CD8-positive, alpha-beta memory T cell (primary cell): ENCODE measurements at regions not wholly inside any gene's neighbourhood (a gene's known extent, or its start where the extent isn't known, plus 50 kb on each side); places are given as distances from the start of the nearest gene placed in this dataset.
"Not testable (repeated sequence)": the region's sequence is repeated elsewhere in the genome, so short reads cannot be mapped to it uniquely, and the experiment has no call there.

Source experiments
- CTCF ChIA-PET: fragments of 350-600 bp; sonication (Branson Sonifier 250); formaldehyde crosslinking; loops from one replicate; lab custom pipeline; 2021; ENCODE audit warnings: antibody characterized with exemption; lab: Charles Lee
- POLR2A ChIA-PET: fragments of 350-600 bp; sonication (Branson Sonifier 250); formaldehyde crosslinking; loops from one replicate; lab custom pipeline; 2021; ENCODE audit warnings: antibody characterized with exemption; lab: Charles Lee
- DNase-seq, 5 donors: peaks; one replicate each; pipeline versions ENCODE4 v3.0.0 to v3.0.0-alpha.2; 2020 to 2022; ENCODE audit warnings: mixed read lengths in 1 of 5
- H3K27ac ChIP-seq: one replicate; pipeline ENCODE4 v1.7.0; 2013; ENCODE audit warnings: low read depth, mild to moderate bottlenecking, low read length, moderate library complexity
- H3K27me3 ChIP-seq: 2 replicates; pipeline ENCODE4 v1.7.0; 2013; ENCODE audit warnings: low read length, mild to moderate bottlenecking; ENCODE audit not compliant: insufficient read depth, poor library complexity, severe bottlenecking
- H3K36me3 ChIP-seq: 2 replicates; pipeline ENCODE4 v1.7.0; 2013; ENCODE audit warnings: mild to moderate bottlenecking, low read length, moderate library complexity; ENCODE audit not compliant: insufficient read depth
- H3K4me1 ChIP-seq: 2 replicates; pipeline ENCODE4 v1.7.0; 2013; ENCODE audit warnings: mild to moderate bottlenecking, low read length, moderate library complexity; ENCODE audit not compliant: insufficient read depth
- H3K4me3 ChIP-seq: 2 replicates; pipeline ENCODE4 v1.7.0; 2013; ENCODE audit warnings: mild to moderate bottlenecking, low read length
- H3K9me3 ChIP-seq: 2 replicates; pipeline ENCODE4 v1.7.0; 2013; ENCODE audit warnings: mild to moderate bottlenecking, low read length
- H3K27ac Mint-ChIP-seq, 8 donors: one replicate each; pipeline ENCODE4 v1.8.0; 2020 to 2021; ENCODE audit warnings: mixed read lengths in 8 of 8, mild to moderate bottlenecking in 6 of 8, inconsistent platforms in 3 of 8, moderate library complexity in 3 of 8
- H3K27me3 Mint-ChIP-seq, 2 donors: one replicate each; pipeline ENCODE4 v1.8.0; 2020 to 2021; ENCODE audit warnings: mixed read lengths in 2 of 2, mild to moderate bottlenecking in 1 of 2, moderate library complexity in 1 of 2
- H3K36me3 Mint-ChIP-seq, 3 donors: one replicate each; pipeline ENCODE4 v1.8.0; 2020 to 2021; ENCODE audit warnings: mixed read lengths in 3 of 3, inconsistent platforms in 1 of 3, mild to moderate bottlenecking in 1 of 3
- H3K4me1 Mint-ChIP-seq, 3 donors: one replicate each; pipeline ENCODE4 v1.8.0; 2020 to 2021; ENCODE audit warnings: mixed read lengths in 3 of 3, inconsistent platforms in 1 of 3, mild to moderate bottlenecking in 1 of 3
- H3K4me3 Mint-ChIP-seq, 7 donors: one replicate each; pipeline ENCODE4 v1.8.0; 2020 to 2021; ENCODE audit warnings: mixed read lengths in 7 of 7, mild to moderate bottlenecking in 6 of 7, moderate library complexity in 4 of 7, inconsistent platforms in 2 of 7
- H3K9me3 Mint-ChIP-seq, 5 donors: one replicate each; pipeline ENCODE4 v1.8.0; 2020 to 2022; ENCODE audit warnings: mixed read lengths in 5 of 5, mild to moderate bottlenecking in 3 of 5, moderate library complexity in 2 of 5, inconsistent platforms in 1 of 5

DNA sequence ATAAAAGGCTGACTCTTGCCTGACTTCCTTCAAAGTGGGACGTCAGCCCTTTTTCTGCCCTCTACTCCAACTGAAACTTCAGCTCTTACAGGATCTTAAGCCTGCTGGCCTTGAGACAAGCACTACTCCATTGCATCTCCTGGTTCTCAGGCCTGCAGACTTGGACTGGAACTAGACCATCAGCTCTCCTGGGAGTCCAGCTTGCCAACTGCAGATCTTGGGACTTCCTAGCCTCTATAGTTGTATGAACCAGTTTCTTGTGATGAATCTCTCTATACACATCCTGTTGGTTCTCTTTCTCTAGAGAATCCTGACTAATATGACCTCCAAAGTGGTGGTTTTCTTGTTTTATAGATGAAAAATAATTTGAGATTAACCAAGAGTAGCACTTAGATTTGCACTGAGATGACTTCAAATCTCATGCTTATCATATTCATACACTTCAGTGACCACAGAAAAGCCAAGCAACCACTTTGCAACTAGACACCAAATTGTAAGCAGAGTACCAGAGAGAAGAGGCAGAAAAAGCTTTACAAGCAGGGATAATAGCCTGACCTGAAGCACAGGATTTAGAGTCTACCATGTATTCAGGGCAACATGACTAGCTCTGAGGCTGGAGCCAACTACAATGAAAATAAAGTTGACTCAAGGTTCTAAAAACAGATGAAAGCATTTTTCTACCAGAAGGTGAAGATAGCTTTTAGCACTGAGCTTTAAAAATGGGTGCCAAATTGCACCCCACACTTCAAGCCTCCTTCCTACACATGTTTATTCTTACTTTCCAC lies 661.3 kb upstream of the USP24 start:
- H3K36me3 ChIP-seq, result no peaks in the 10 kb centered on the region
- no peak for DNase-seq
- no peaks in the 10 kb centered on the region for H3K27me3 ChIP-seq
- Mint-ChIP-seq H3K9me3 (peaks cover 0 to 2% (median 0%) of the 10 kb centered on the region in 5 donors), H3K36me3 (no peaks in the 10 kb centered on the region), H3K4me1 (no peaks in the 10 kb centered on the region), H3K27me3 (peaks cover 0 to 5% of the 10 kb centered on the region in 2 donors), H3K27ac (no peak overlapping the region), H3K4me3 (no peak overlapping the region)
- no peaks in the 10 kb centered on the region for H3K9me3 ChIP-seq
- no peaks in the 10 kb centered on the region for H3K4me1 ChIP-seq
- CTCF ChIA-PET, result no interaction called here
- no peak overlapping the region for H3K27ac ChIP-seq
- no peak overlapping the region for H3K4me3 ChIP-seq
- POLR2A ChIA-PET, result no interaction called here

DNA sequence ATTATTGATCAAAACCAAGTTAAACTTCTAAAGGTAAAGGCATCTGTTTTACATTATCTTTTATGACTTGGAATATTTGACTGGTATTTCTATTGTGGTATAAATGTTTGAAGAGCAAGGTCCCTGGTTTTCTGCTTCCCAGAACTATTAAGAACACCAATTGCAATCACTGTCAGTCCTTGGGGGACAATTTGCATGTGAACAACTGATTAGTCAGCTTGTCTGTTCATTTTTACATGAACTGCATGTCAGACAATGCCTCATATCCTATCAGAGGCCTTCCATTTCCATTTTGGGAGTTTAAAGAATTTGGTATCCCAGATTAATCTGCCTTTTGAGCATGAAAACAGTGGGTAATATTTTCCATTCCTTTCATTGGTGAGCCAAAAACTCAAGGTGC lies 654.9 kb upstream of the USP24 start:
- Histone ChIP-seq H3K27me3 (no peaks in the 10 kb centered on the region), H3K4me1 (no peaks in the 10 kb centered on the region), H3K27ac (no peak overlapping the region), H3K9me3 (no peaks in the 10 kb centered on the region), H3K4me3 (no peak overlapping the region), H3K36me3 (no peaks in the 10 kb centered on the region)
- no peak for DNase-seq
- Mint-ChIP-seq H3K27ac (no peak overlapping the region), H3K27me3 (no peaks in the 10 kb centered on the region), H3K4me3 (no peak overlapping the region), H3K9me3 (peaks cover 0 to 2% (median 0%) of the 10 kb centered on the region in 5 donors), H3K4me1 (no peaks in the 10 kb centered on the region), H3K36me3 (no peaks in the 10 kb centered on the region)
- ChIA-PET POLR2A (no interaction called here), CTCF (no interaction called here)

DNA sequence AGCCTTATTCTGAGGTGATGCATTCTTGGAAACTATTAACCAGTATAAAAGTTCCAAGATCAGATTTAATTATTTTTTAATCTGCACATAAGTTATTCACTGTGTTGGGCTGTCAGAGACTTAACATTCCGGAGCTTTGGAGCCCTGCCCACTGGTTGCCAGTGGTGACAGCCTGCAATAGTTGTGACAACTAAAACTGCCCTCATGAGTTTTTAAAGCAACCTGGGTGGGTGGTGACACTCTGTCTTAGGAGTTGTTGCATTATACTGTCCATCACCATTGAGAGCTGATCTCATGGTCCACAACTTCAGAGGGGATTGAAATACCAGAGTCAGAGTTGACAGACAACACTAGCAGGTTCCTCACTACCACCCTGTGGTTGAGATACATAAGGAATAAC lies 653.9 kb upstream of the USP24 start:
- Histone ChIP-seq H3K9me3 (no peaks in the 10 kb centered on the region), H3K36me3 (no peaks in the 10 kb centered on the region), H3K27ac (no peak overlapping the region), H3K4me3 (no peak overlapping the region), H3K27me3 (no peaks in the 10 kb centered on the region), H3K4me1 (no peaks in the 10 kb centered on the region)
- Mint-ChIP-seq H3K4me3 (no peak overlapping the region), H3K27ac (no peak overlapping the region), H3K4me1 (no peaks in the 10 kb centered on the region), H3K27me3 (no peaks in the 10 kb centered on the region), H3K9me3 (peaks cover 0 to 2% (median 0%) of the 10 kb centered on the region in 5 donors), H3K36me3 (no peaks in the 10 kb centered on the region)
- POLR2A ChIA-PET, result no interaction called here
- DNase-seq, result no peak
- CTCF ChIA-PET, result no interaction called here

DNA sequence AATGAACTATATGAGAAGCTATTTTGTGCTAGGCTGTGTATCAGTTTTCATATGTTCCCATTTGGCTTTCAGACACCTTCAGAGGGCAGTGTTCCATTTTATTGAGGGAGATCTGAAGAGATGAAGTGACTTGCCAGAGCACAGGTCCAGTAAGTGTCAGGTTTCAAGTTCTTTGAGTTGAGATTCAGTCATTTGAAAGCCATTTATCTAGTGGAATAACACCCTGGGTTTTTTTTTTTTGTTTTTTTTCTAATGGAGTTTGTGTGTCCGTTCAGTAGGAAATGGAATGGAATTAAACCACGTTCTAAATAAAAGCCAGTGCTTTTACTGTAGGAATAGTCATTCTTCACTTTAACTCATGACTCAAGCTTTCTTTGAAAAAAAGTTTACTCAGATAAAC lies 652.9 kb upstream of the USP24 start:
- H3K4me3 ChIP-seq, result no peak overlapping the region
- H3K27me3 ChIP-seq, result no peaks in the 10 kb centered on the region
- no peak for DNase-seq
- no peak overlapping the region for H3K4me3 Mint-ChIP-seq
- no peaks in the 10 kb centered on the region for H3K36me3 Mint-ChIP-seq
- no peaks in the 10 kb centered on the region for H3K9me3 ChIP-seq
- no peak overlapping the region for H3K27ac ChIP-seq
- no peak overlapping the region for H3K27ac Mint-ChIP-seq
- H3K27me3 Mint-ChIP-seq, result no peaks in the 10 kb centered on the region
- CTCF ChIA-PET, result no interaction called here
- POLR2A ChIA-PET, result no interaction called here
- no peaks in the 10 kb centered on the region for H3K36me3 ChIP-seq
- peaks cover 0 to 2% (median 0%) of the 10 kb centered on the region in 5 donors for H3K9me3 Mint-ChIP-seq
- no peaks in the 10 kb centered on the region for H3K4me1 Mint-ChIP-seq
- H3K4me1 ChIP-seq, result no peaks in the 10 kb centered on the region

DNA sequence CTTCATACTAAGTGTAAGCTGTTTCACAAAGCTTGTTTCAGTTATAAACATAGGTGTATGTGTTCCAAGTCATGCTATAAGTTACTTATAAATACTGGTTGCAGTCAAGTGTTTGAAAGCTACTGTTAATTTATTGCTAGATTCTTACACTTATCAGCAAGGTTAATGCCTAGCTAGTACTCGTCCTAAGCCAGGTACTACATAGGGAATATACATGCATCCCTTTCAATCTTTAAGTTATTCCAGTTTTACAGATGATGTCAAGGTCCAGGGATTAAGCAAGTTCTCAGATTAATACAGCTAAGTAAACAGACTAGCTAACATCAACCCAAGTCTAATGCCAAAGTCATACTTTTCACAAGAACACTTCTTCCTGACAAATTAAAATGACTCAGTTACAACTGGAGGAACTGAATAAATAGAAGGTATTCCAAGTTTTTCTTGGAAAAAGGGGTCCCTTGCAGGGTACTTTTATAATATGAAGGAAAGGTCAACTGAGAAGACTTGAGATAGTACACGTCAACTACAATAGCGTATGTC lies 652.2 kb upstream of the USP24 start:
- H3K27ac ChIP-seq, result no peak overlapping the region
- H3K4me3 ChIP-seq, result no peak overlapping the region
- no peaks in the 10 kb centered on the region for H3K27me3 ChIP-seq
- DNase-seq, result no peak
- Mint-ChIP-seq H3K36me3 (no peaks in the 10 kb centered on the region), H3K4me1 (no peaks in the 10 kb centered on the region), H3K4me3 (no peak overlapping the region), H3K27me3 (no peaks in the 10 kb centered on the region), H3K9me3 (peaks cover 0 to 2% (median 0%) of the 10 kb centered on the region in 5 donors), H3K27ac (no peak overlapping the region)
- H3K36me3 ChIP-seq, result no peaks in the 10 kb centered on the region
- POLR2A ChIA-PET, result no interaction called here
- H3K4me1 ChIP-seq, result no peaks in the 10 kb centered on the region
- no peaks in the 10 kb centered on the region for H3K9me3 ChIP-seq
- CTCF ChIA-PET, result no interaction called here

DNA sequence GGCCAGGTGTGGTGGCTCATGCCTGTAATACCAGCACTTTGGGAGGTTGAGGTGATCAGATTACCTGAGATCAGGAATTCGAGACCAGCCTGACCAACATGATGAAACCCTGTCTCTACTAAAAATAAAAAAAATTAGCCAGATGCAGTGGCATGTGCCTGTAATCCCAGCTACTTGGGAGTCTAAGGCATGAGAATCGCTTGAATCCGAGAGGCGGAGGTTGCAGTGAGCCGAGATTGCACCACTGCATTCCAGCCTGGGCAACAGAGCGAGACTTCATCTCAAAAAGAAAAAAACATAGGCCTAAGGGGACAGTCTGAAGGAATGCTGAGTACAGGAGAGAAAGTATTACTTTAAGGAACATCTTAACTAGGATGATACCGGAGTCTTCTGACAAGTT lies 650.6 kb upstream of the USP24 start:
- H3K27me3 Mint-ChIP-seq, H3K36me3 Mint-ChIP-seq, H3K27ac ChIP-seq, H3K27me3 ChIP-seq, H3K9me3 Mint-ChIP-seq, H3K9me3 ChIP-seq, H3K4me1 ChIP-seq, H3K4me3 Mint-ChIP-seq, H3K4me1 Mint-ChIP-seq, H3K36me3 ChIP-seq, CTCF ChIA-PET, DNase-seq, POLR2A ChIA-PET, H3K4me3 ChIP-seq, H3K27ac Mint-ChIP-seq: not testable (repeated sequence)

DNA sequence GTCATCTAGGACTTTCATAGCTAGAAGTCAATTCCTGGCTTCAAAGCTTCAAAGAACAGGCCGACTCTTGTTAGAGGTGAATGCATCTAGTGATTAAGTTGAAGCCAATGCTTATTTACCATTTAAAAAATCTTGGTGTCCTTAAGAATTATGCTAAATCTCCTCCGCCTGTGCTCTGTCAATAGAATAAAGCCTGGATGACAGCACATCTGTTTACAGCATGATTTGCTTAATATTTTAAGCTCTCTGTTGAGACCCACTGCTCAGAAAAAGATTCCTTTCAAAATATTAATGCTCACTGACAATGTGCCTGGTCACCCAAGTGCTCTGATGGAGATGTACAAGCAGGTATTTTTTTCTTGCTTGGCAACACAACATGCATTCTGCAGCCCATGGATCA lies 649.1 kb upstream of the USP24 start:
- no peak overlapping the region for H3K4me3 Mint-ChIP-seq
- no peak overlapping the region for H3K27ac ChIP-seq
- no peak for DNase-seq
- H3K36me3 Mint-ChIP-seq, result no peaks in the 10 kb centered on the region
- no peaks in the 10 kb centered on the region for H3K4me1 ChIP-seq
- no peak overlapping the region for H3K27ac Mint-ChIP-seq
- H3K36me3 ChIP-seq, result no peaks in the 10 kb centered on the region
- ChIA-PET CTCF (no interaction called here), POLR2A (no interaction called here)
- H3K27me3 ChIP-seq, result no peaks in the 10 kb centered on the region
- no peak overlapping the region for H3K4me3 ChIP-seq
- H3K27me3 Mint-ChIP-seq, result no peaks in the 10 kb centered on the region
- H3K9me3 Mint-ChIP-seq, result peaks cover 0 to 2% (median 0%) of the 10 kb centered on the region in 5 donors
- H3K9me3 ChIP-seq, result no peaks in the 10 kb centered on the region
- no peaks in the 10 kb centered on the region for H3K4me1 Mint-ChIP-seq

DNA sequence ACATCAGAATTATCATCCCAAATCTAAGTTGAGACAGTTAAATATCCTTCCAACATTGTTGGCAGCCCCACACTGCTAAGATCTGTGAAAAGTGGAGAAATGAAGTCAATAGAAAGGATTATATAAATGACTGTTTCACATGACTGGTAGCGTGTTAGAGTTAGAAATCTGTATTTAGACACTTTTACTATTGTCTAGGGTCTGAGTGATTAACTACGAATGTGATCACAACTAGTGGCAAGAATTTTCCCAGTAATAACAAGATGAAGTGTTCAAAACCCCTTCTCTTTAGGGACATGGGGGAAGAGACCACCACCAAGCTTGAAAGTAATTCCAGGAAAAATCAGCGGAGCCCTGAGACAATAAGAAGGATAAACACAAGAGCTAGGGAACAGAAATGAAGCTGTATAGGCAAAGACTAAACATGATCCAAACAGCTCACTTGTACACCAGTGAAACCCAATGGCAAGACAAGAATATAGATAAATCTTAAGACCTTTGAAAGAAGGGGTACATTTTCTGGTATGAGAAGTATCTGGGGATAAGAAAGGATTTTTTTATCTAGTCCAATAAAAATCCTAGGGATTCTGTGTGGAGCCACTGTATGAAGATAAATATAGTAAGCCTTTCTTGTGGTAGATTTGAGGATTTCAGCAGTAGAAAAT lies 646.6 kb upstream of the USP24 start:
- Histone ChIP-seq H3K27me3 (no peaks in the 10 kb centered on the region), H3K4me3 (no peak overlapping the region), H3K36me3 (no peaks in the 10 kb centered on the region), H3K27ac (no peak overlapping the region), H3K4me1 (no peaks in the 10 kb centered on the region), H3K9me3 (no peaks in the 10 kb centered on the region)
- no peaks in the 10 kb centered on the region for H3K36me3 Mint-ChIP-seq
- no peaks in the 10 kb centered on the region for H3K4me1 Mint-ChIP-seq
- H3K9me3 Mint-ChIP-seq, result no peaks in the 10 kb centered on the region
- no peaks in the 10 kb centered on the region for H3K27me3 Mint-ChIP-seq
- DNase-seq, result no peak
- H3K27ac Mint-ChIP-seq, result peak overlapping the region in 1 of 8 donors; percentile 6
- no peak overlapping the region for H3K4me3 Mint-ChIP-seq
- ChIA-PET POLR2A (no interaction called here), CTCF (no interaction called here)
